ENCODE measurements at regions not wholly inside any gene's neighbourhood (a gene's known extent, or its start where the extent isn't known, plus 50 kb on each side); places are given as distances from the start of the nearest gene placed in this dataset.

DNA sequence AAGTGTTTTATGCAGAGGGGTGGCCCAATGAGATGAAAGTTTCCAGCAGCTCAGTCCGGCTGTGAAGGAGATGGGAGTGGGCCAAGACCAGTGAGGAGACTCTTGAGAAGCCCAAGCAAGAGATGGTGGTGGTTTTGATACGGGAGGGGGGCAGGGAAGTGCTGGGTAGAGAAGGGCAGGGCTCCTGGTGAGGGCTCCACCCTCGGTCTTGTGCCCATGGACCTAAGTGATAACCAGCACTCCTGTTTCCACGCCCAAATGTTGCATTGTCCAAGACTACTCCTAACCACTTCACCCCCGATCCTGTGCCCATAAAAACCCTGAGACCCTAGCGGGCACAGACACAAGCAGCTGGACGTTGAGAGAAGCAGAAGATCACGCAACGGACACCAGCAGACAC is 140.9 kb downstream of the MIS18A start:
- TF ChIP-seq, protein P1, sequence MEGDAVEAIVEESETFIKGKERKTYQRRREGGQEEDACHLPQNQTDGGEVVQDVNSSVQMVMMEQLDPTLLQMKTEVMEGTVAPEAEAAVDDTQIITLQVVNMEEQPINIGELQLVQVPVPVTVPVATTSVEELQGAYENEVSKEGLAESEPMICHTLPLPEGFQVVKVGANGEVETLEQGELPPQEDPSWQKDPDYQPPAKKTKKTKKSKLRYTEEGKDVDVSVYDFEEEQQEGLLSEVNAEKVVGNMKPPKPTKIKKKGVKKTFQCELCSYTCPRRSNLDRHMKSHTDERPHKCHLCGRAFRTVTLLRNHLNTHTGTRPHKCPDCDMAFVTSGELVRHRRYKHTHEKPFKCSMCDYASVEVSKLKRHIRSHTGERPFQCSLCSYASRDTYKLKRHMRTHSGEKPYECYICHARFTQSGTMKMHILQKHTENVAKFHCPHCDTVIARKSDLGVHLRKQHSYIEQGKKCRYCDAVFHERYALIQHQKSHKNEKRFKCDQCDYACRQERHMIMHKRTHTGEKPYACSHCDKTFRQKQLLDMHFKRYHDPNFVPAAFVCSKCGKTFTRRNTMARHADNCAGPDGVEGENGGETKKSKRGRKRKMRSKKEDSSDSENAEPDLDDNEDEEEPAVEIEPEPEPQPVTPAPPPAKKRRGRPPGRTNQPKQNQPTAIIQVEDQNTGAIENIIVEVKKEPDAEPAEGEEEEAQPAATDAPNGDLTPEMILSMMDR (IDR thresholded peaks at IDR 0.05 in 8 of 11, conservative IDR thresholded peaks at IDR 0.05 in 3 of 11) = no peak
- TF ChIP-seq POLR2A (IDR thresholded peaks at IDR 0.05) = no peak
- DNase-seq = no peak
- peaks cover 0 to 13% (median 4%) of the 10 kb centered on the region in 8 donors for H3K9me3 ChIP-seq
- WGBS, 5 donors = 78 to 89% (median 83%) methylated on average over 9 of the region's 9 CpGs
- H3K4me1 ChIP-seq = no peaks in the 10 kb centered on the region
- H3K4me3 ChIP-seq = no peak overlapping the region
- intact Hi-C loops (cut with DNase I; ENCODE audit: low total_unique reads) = no loop called here
- peaks cover 0 to 8% (median 0%) of the 10 kb centered on the region in 7 donors for H3K27me3 ChIP-seq (replicated peaks in 1 of 7)
- H3K36me3 ChIP-seq = no peaks in the 10 kb centered on the region
- no peak overlapping the region for H3K27ac ChIP-seq

DNA sequence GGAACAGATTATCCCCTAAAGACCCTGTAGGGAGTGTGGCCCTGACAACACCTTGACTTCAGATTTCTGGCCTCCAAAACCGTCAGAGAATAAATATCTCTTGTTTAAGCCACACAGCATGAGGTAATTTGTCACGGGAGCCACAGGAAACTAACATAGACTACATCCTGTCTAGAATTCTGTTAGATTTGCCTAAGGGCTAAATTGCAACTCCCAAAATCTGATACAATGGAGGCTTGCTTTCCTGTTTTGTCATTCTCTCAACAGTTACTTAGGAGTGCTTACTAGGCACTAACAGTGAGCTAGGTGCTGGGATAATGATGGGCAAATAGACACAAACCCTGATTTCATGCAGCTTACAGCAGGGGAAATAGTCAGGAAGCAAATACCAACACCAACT is 141.6 kb downstream of the MIS18A start:
- Histone ChIP-seq H3K36me3 (no peaks in the 10 kb centered on the region), H3K9me3 (peaks cover 0 to 13% (median 4%) of the 10 kb centered on the region in 8 donors), H3K4me3 (no peak overlapping the region), H3K27ac (no peak overlapping the region), H3K27me3 (replicated peaks in 1 of 7) (peaks cover 0 to 8% (median 0%) of the 10 kb centered on the region in 7 donors), H3K4me1 (no peaks in the 10 kb centered on the region)
- TF ChIP-seq, protein P1 (IDR thresholded peaks at IDR 0.05 in 8 of 11, conservative IDR thresholded peaks at IDR 0.05 in 3 of 11) = no peak
- no peak for TF ChIP-seq POLR2AphosphoS5 (IDR thresholded peaks at IDR 0.05)
- TF ChIP-seq POLR2A (IDR thresholded peaks at IDR 0.05) = no peak
- no peak for DNase-seq
- WGBS, 5 donors = 21 to 33% (median 25%) methylated on average over 2 of the region's 2 CpGs
- intact Hi-C loops (cut with DNase I; ENCODE audit: low total_unique reads) = no loop called here

DNA sequence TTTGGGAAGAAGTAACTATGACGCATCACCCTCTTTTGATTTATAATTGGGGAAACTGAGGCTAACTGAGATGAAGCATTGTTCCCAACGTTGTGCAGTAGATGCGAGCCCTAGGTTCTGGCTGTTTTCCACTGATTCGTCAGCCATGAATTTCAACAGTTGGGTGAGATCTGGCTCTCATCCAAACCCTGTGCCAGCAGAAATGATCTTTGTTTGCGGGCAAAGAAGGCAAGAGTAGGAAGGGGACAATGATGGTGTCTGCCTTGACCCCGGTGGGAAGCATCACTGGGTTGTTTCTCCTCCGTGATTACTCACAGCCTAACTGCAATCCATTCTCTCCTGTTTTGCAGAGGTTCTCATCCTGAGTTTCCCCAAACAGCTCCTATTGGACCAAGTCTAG is 142.3 kb downstream of the MIS18A start:
- intact Hi-C loops (cut with DNase I; ENCODE audit: low total_unique reads) = no loop called here
- Histone ChIP-seq H3K4me1 (no peaks in the 10 kb centered on the region), H3K4me3 (no peak overlapping the region), H3K27ac (no peak overlapping the region), H3K27me3 (replicated peaks in 1 of 7) (peaks cover 0 to 8% (median 0%) of the 10 kb centered on the region in 7 donors), H3K9me3 (peaks cover 0 to 13% (median 4%) of the 10 kb centered on the region in 8 donors), H3K36me3 (no peaks in the 10 kb centered on the region)
- no peak for DNase-seq
- no peak for TF ChIP-seq POLR2A (IDR thresholded peaks at IDR 0.05)
- TF ChIP-seq, protein P1 (IDR thresholded peaks at IDR 0.05 in 8 of 11, conservative IDR thresholded peaks at IDR 0.05 in 3 of 11) = no peak
- no peak for TF ChIP-seq POLR2AphosphoS5 (IDR thresholded peaks at IDR 0.05)
- WGBS, 5 donors = 91 to 94% (median 93%) methylated on average over 7 of the region's 7 CpGs

DNA sequence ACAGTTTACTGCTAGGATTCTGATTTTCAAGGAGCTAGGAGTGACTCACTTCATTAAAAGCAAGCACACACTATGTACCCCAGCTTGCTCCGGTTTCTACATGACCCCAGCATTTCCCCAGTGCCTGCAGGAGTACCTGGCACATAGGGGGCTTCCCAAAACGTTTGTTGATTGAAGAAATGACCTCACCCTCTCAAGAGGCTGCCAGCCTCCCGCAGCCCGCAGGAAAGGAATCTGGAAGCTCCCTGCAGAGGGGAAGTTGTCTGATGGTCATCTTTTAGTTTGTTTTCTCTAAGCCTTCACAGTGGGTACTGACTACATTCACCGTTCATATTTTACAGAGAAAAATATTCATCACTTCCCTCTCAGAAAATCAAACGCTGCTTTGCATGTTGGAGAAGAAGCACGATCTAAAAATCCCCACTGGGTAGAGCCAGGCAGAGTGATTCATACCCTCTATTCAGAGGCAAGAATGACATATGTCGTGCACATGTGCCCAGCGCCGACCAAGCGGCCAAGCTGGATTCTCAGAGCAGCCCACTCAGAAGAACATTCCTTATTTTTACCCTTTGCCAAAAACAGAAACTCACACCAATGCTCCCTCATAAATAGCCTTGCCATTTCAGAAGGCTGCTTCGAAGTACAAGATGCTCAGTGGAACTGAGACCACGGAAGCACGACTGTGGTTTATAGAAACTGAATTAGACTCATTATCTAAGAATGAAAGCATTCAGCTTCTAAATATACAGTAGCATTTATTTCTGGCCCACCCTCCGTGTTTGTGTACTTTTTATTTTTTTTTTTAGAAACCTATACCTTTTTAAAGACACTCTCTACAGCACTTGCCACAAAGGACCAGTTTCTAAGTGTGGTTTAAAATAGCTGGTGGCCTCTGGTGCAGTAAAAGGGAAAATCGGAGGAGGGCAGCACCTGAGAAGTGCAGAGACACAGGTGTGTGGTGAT is 143.2 kb downstream of the MIS18A start:
- peaks cover 0 to 8% (median 0%) of the 10 kb centered on the region in 7 donors for H3K27me3 ChIP-seq (replicated peaks in 1 of 7)
- H3K9me3 ChIP-seq = peaks cover 0 to 13% (median 4%) of the 10 kb centered on the region in 8 donors
- WGBS, 5 donors = 58 to 70% (median 67%) methylated on average over 16 of the region's 16 CpGs
- TF ChIP-seq, protein P1 (IDR thresholded peaks at IDR 0.05 in 8 of 11, conservative IDR thresholded peaks at IDR 0.05 in 3 of 11) = no peak
- no peak for TF ChIP-seq POLR2A (IDR thresholded peaks at IDR 0.05)
- TF ChIP-seq POLR2AphosphoS5 (IDR thresholded peaks at IDR 0.05) = no peak
- no peak overlapping the region for H3K27ac ChIP-seq
- H3K4me1 ChIP-seq = no peaks in the 10 kb centered on the region
- intact Hi-C loops (cut with DNase I; ENCODE audit: low total_unique reads) = no loop called here
- no peak for DNase-seq
- H3K4me3 ChIP-seq = no peak overlapping the region
- H3K36me3 ChIP-seq = no peaks in the 10 kb centered on the region

Measured in spleen (tissue), 11 donors.